ENCODE measurements at regions not wholly inside any gene's neighbourhood (a gene's known extent, or its start where the extent isn't known, plus 50 kb on each side); places are given as distances from the start of the nearest gene placed in this dataset.

Small RNA genes lying in the stretch of these regions (small RNA-seq; reads per million reads assigned to genes)
- gene AP001340.1: 0 reads per million in 3 experiments
- 0 to 1.2 (median 0) reads per million in 3 experiments for gene RF00019
- gene RN7SKP236: 0 reads per million in 3 experiments
- gene RNA5SP489: 0 reads per million in 3 experiments
- gene RNU2-55P: 0 to 7.9 (median 0.77) reads per million in 3 experiments

Data from neural cell (in vitro differentiated cells).